RKO (cell line): ENCODE measurements at regions not wholly inside any gene's neighbourhood (a gene's known extent, or its start where the extent isn't known, plus 50 kb on each side); places are given as distances from the start of the nearest gene placed in this dataset.
"Not testable (repeated sequence)": the region's sequence is repeated elsewhere in the genome, so short reads cannot be mapped to it uniquely, and the experiment has no call there.

Source experiments
- DNase-seq: peaks from one replicate; pipeline ENCODE4 v3.0.0-alpha.2; 2016; ENCODE audit warnings: low spot score

DNA sequence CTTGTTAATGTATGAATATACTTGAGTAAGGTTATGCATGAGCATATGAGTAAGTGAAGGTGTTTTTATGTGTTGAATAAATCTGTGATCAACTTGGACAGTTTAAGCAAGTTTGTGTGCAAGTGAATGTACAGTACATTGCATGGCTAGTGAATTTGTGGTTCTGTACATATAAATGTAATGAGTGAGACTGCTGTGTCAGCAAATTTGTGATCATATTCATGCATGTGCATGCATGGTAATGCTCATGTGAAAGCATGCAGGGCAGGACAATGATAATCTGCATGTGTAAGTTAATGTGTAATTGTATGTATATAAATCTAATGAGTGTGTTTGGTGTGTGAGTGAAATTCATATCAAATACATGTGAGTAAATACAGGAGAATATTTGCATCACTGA, 188.5 kb downstream of the PWWP3B start:
- no peak for DNase-seq

DNA sequence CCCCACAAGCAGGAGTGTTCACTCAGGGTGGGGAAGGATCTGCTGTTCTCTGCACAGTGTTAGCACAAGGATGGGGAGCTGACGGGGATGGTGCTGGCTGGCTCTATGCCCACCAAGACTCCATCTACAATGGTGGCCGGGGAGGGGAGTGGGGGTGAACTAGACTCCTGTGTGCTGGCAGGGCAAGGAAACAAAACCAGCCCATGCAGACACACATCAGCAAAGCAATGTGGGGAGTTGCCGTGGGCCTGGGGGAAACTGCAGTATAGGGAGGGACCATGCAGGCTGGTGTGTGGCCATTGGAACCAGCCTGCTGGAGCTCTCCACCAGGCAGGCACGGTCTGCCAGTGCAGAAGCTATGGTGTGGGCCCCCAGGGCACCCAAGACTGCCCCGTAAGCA, 195.1 kb downstream of the PWWP3B start:
- DNase-seq, result no peak

DNA sequence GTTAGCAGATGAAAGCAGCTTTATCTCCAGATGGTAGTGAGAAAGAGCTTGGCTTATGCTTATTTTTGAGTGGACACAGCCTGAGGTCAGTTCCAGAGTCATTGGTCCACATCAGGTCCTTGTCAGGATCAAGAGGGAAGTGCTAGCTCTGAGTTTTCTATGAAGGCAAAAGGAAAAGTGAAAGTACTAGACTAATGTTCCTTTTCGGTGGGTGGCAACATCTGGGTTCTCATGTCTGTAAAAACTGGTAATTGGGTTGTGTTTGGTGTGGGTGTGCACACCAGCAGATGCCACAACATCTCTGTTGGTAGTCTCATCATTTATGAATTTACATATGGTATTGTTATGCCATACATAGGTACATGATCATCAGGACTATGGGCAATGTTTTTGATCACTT, 210.5 kb downstream of the PWWP3B start:
- no peak for DNase-seq

DNA sequence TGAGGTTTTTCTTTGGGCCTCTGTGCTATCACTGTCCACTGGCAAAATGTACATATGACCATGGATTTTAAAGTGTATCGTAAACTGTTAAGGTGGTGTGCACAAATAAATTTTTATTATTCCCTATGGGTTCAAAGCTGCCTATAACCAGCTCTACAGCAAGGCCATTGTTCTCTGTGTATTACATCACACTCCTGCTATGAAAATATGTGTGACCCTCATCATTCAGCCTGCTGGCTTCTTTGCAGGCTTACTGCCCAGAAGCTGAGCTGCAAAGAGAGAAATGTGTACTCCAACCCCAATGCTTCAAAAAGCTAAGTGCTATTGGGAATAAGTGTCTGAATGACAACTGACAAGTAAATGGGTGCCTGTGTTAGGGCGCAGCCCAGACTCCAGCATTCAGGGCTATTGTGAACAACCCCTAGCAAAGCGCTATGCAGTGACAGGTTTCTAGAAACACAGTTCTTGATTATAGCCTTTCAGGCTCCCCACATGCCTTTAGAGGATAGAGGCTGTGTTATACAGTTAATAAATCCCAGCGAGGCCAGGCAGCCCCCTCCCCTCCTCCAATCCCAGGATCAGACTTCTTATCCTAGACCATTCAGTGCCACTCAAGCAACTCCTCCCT, 220.4 kb upstream of the RADX start:
- DNase-seq, result no peak

DNA sequence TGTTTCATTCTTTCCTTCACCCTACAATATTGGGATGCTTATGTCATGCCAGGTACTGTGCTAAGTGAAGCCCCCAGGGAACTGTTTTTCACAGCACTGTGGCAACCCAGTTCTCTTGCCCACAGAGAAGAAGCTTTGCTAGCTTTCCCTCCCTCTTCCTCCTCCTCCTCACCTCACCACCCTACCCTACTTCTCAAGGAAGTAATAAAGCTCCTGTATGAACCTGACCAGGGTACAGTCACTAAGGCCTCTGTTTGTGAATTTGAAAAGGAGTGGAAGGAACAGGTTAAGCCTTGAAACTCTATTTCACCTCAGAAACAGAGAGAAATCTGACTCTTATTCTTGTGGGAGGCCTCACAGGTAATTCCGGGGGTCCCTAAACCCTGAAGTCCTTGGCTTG, 219.4 kb upstream of the RADX start:
- no peak for DNase-seq

DNA sequence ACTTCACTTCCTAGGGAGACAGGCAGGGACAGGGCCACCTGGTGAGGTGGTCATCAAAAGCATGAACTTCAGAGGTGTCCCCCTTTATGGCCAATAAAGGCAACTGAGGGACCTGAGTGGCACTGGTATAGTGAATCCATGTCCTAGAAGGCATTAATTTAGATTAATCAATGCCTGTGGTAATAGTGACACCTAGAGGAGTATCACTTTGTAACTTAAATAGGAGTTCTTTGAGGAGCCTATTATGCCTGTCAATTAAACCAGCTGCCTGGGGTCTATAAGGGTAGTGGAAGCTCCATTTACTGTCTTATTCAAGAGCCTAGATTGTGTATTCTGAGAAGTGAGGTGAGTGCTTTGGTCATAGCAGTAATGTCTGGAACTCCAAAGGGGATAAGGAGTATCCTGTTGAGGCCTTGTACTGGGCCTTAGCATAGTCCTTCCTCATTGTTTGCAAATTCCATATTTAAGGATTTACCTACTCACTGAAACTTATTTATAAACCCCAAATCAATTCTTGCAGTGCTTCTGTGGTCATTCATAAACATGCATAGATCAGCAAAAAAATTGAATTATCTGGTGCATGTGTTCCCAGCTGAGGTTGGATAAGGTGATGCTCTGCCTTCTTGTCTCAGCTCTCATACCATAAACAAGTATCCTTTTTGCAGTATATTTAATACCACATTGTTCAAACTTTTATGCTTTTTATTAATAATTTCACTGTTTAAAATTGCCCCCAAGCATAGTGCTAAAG, 213.8 kb upstream of the RADX start:
- DNase-seq, result peak; percentile 34

DNA sequence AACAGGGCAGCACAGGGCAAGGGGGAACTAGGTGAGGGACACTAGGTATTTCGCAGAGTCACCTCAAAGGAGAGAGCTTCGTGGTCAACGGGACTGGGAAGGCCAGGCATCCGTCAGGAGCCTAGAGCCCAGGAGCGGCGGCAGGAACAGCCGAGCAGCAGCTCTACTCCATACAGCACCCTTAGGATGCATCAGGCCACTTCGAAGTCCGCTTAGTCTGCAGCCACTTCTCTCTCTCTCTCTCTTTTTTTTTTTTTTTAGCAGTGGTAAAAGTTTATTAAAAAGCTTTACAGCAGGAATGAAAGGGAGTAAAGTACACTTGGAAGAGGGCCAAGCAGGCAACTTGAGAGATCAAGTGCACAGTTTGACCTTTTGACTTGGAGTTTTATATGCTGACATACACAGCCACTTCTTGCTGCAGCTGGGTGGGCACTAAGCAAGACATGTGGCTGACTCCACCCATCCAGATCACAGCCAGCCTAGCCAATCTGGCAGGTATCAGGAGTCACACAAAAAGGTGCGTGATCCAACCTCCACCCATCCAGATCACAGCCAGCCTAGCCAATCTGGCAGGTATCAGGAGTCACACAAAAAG, 209.7 kb upstream of the RADX start:
- DNase-seq, result no peak

DNA sequence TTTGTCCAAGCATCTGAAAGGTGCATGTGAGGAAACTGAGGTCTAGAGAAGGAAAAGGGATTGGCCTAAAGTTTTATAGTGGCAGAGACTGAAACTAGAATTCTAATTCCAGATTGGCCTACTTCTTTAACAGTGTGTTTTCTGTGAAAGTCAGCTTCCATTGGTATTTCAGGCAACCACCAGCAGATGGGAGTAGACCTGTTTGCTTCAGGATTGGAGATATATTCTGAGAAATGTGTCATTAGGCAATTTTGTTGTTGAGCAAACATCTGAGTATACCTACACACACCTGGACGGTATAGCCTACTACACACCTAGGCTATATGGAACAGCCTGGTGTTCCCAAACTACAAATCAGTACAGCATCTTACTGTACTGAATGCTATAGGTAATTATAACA, 207.3 kb upstream of the RADX start:
- DNase-seq, result peak; percentile 40

DNA sequence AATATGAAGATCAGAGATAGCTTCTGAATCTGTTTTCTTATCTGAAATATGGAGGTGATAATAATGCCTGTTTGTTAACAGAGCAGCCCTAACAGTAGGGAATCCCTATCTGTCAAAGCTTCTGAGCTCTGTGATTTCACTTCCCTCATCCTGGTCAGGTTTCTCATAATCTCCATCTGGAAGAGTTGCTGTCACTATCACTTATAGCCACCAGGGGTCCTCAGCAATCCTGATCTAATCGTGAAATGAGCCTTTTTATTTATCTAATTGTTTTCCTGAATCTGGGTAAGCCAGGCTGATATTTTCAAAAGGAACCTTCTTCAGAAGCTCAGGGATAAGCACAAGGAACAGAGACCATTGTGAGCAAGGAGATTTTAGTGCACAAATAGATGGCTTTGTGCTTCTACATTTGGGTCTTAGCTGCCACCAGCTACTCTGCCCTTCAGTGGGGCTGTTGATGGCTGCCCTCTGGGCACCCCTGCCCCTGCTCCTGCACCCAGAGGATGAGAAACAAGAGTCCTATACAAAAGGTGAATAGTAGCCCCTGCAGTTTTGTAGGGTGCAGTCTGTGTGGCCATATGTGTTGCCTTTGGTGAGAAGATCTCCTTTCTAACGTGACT, 196.4 kb upstream of the RADX start:
- DNase-seq, result peak; percentile 64

DNA sequence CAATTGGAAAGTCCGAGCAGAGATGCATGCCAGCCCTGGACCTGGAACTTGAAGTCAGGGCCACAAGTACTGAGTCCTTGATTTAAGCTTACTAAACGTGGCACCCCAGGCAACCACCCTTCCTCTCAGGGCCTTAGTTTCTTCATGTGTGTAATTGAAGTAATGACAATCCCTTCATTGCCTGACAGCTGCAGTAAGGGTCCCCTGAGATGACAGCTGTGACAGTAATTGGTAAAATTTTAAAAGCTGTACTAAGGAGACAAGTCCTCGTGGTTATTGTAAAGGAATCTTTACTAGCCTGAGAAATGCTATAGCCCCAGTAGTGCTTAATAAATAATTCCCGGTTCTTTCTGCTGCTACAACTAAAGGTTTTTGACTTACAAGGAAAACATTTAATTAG, 175.1 kb upstream of the RADX start:
- DNase-seq, result no peak

DNA sequence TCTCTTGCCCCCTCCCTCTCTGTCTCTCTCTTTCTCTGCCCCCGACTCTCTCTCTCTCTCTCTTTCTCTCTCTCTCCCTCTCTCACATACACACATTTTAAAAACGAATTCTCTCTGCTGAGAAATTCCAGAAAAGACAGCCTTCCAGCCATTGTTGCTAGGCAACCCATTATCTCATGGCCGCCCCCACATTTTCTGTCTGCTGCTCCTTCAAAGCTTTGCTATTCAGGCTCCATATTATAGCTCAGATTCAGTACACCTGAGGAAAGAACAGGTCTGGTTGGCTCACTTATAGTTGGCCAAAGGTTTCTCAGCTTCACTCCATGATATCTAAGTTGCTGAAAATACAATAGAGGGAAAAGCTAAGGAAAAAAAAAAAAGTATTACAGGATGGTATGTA, 174.4 kb upstream of the RADX start:
- DNase-seq, result no peak

DNA sequence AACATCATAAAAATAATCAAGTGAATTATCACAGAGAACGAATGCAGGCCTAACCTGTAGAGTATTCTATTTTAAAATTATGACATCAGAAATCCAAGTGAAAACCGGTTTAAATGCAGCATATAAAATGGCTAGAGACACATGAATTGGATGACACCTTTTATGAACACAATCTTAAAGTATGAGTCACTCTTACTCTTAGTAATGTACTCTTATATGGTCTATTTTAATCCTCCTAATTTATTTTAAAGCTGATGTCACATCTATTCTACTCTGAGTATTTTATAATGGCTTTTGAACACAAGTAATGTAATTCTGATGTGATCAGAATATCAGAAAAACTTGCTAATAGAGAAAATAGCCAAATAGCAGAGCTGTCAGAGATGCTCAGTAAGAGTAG, 161.4 kb upstream of the RADX start:
- peak; percentile 20 for DNase-seq

DNA sequence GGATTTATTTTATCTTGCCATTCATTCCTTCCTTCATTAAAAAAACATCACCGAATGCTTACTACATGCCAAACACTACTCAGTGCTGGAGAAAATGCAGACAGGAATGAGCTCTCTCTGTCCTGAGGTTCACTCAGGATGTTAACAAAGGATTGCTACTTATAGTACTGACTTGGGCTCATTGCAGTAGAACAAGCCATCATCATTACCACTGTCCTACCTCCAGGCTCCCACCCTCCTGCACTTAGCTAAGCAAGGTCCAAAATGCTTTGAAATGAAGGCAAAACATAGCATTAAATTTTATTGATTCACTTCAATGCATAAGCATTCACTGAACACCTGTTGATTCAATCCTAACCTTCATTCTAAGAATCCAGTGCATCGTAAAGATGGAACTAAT, 159.8 kb upstream of the RADX start:
- no peak for DNase-seq

DNA sequence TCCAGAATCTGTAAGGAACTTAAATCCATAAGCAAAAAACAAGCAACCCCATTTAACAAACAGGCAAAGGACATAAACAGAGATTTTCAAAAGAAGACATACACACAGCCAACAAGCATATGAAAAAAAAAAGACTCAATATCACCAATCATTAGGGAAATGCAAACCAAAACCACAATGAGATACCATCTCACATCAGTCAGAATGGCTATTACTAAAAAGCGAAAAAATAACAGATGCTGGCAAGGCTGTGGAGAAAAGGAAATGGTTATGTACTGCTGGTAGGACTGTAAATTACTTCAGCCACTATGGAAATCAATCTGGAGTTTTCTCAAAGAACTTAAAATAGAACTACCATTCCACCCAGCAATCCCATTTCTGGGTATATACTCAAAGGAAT, 156.8 kb upstream of the RADX start:
- no peak for DNase-seq

DNA sequence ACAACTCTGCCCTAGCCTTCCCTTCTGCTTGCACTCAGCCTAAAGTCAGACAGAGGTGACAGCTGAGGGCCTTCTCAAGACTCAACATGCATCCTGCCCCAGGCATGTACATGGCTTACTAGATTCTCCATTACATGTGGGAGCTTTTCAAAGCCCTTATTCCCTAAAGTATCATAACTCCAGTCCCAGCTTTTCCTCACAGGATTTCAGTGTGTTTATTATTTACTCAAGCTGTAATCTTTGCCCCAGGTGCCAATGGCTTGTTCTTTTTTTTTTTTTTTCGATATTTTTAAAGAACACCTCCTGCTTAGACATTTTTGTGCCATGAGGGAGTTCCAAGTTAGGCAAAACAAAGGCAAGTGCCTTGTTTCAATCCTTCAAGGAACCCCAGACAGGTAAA, 154.0 kb upstream of the RADX start:
- no peak for DNase-seq

DNA sequence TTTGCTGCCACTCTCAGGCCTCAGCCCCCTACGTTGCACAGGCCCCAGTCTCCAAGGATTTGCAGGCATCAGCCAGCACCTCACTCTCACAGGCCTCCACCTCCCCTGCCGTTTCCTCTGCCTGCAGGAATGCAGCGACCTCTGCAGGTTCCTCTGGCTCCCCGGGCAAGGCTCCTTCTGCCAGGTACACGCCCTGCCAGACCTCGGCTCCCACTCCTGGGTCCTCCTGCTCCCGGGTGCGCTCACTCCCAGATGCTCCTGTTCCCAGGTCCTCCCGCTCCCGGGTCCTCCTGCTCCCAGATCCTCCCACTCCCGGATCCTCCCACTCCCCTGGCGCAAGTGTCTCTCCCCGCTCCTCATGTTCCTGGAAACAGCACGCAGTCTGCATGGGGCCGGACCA, 144.4 kb upstream of the RADX start:
- DNase-seq, result no peak

DNA sequence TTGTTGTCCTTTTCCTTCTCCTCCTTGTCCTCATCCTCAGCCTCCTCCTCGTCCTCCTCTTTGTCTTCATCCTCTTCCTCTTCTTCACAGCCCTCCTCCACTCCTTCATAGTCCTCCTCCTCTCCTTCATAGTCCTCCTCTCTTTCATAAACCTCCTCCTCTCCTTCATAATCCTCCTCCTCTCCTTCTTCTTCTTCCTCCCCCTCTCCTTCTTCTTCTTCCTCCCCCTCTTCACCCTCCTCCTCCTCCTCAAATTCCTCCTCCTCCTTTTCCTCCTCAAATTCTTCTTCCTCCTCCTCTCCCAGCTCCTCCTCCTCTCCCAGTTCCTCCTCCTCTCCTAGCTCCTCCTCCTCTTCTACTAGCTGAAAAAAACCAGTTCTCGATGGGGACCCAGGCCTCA, 143.8 kb upstream of the RADX start:
- no peak for DNase-seq

DNA sequence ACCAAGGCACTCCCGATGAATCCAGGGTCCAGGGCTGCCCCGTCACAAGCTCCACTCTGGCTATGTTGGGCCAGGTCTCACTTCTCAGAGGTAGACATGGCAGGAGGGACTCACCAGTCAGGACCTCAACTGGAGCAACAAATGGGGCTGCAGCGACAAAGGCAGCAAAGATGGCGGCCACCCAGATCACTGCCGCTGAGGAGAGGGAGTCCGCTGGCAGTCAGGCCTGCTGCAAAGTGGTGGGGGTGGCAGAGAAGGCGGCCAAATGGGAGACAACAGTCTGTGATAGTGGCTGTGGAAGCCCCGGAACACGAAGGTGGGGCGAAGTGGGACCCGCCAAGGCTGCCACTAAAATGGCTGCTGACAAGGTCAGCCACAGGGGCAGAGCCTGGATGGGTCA, 143.3 kb upstream of the RADX start:
- DNase-seq, result no peak

DNA sequence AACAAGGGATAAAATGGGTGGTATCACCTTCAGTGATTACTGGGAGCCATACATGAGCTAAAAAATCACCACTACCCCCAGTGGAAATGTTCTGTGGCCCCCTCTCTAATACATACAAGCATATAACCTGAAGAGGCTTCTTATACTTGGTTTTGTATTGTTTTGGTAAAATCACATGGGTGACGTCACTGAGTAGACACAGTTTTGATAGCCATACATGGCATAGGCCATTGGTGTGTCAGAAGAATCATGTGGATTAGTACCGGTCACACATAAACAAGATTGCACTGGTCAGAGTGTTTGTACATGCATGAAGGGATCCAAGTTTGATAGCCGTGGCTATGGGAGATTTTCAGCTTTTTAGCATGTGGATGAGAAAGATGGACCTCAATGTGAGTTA, 131.9 kb upstream of the RADX start:
- DNase-seq, result no peak

DNA sequence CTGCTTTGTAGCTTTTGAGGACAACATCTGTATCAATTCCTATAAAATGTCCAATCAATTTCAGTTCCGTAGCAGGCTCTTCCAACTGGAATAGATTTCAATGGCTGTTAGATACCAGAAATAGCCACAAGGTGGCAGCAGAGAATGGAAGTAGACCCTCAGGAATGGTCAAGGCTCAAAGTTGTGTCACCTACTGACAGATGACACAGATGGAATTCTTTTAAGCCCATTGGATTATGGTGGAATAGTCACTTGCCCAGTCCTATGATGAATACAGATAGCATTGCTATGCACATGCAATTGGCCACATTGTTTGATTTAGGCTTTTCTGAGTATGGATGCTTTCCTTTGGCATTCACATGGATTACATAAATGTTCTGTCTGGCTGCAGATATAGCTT, 130.4 kb upstream of the RADX start:
- peak; percentile 86 for DNase-seq

DNA sequence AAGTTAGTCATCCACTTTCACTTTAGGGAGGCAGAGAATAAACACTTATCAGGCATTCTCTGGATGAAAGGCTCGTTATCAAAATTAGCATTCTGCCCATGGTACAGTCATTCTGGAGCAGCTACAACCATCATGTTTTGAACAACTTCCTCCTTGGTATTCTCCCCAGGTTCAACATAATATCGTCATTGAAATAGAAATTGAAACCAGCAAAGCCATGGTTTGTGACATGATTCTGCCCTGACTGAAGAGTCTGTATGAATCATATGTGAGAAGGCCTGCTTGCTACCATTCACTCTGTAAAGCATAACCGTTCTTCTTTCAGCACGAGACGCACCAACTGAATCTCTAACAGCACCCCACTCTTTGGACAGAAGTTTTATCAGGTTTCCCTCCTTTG, 127.5 kb upstream of the RADX start:
- no peak for DNase-seq

DNA sequence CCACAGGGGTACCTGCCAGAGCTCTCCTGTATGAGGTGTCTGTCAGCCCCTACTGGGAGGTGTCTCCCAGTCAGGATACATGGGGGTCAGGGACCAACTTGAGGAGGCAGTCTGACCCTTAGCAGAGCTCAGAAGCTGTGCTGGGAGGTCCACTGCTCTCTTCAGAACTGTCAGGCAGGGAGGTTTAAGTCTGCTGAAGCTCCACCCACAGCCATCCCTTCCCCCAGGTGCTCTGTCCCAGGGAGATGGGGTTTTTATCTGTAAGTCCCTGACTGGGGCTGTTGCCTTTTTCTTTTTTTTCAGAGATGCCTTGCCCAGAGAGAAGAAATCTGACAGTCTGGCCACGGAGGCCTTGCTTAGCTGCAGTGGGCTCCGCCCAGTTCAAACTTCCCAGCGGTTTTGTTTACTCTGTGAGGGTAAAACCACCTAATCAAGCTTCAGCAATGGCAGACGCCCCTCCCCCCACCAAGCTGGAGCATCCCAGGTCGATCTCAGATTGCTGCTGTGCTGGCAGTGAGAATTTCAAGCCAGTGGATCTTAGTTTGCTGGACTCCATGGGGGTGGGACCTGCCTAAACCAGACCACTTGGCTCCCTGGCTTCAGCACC, 118.5 kb upstream of the RADX start:
- DNase-seq, result not testable (repeated sequence)

DNA sequence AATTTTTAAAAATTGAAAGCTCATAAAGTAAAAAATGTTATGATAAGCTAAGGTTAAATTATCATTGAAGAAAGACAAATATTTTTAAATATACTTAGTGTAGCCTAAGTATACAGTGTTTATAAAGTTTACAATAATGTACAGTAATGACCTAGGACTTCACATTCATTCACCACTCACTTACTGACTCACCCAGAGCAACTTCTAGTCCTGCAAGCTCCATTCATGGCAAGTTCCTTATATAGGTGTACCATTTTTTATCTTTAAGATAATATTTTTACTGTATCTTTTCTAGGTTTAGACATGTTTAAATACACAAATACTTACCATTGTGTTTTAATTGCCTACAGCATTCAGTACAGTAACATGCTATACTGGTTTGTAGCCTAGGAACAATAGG, 112.3 kb upstream of the RADX start:
- no peak for DNase-seq
